H9 (cell line): ENCODE measurements at regions not wholly inside any gene's neighbourhood (a gene's known extent, or its start where the extent isn't known, plus 50 kb on each side); places are given as distances from the start of the nearest gene placed in this dataset.

Experiments used
- DNase-seq: peaks from one replicate; pipeline ENCODE4 v3.0.0-alpha.2; 2017
- H2AFZ ChIP-seq: one replicate; pipeline ENCODE4 v1.6.1; 2013; ENCODE audit warnings: mild to moderate bottlenecking, low read length, control low read depth, moderate library complexity
- H2AK5ac ChIP-seq: 2 replicates; pipeline ENCODE4 v1.6.1; 2013; ENCODE audit warnings: low read length, control low read depth, mixed read lengths; ENCODE audit not compliant: insufficient read length
- H2BK120ac ChIP-seq: one replicate; pipeline ENCODE4 v1.6.1; 2013; ENCODE audit warnings: low read depth, mild to moderate bottlenecking, low read length, control low read depth, inconsistent platforms; ENCODE audit not compliant: poor library complexity, severe bottlenecking
- H2BK12ac ChIP-seq: 2 replicates; pipeline ENCODE4 v1.6.1; 2013; ENCODE audit warnings: low read length, control low read depth, mixed read lengths, low read depth; ENCODE audit not compliant: insufficient read length
- H2BK15ac ChIP-seq: 2 replicates; pipeline ENCODE4 v1.6.1; 2013; ENCODE audit warnings: low read depth, low read length, control low read depth
- H2BK20ac ChIP-seq: one replicate; pipeline ENCODE4 v1.6.1; 2013; ENCODE audit warnings: low read depth, mild to moderate bottlenecking, low read length, control low read depth, inconsistent platforms; ENCODE audit not compliant: poor library complexity, severe bottlenecking
- H2BK5ac ChIP-seq: 2 replicates; pipeline ENCODE4 v1.6.1; 2013; ENCODE audit warnings: low read length, control low read depth, mixed read lengths; ENCODE audit not compliant: insufficient read length
- H3K14ac ChIP-seq: 2 replicates; pipeline ENCODE4 v1.6.1; 2013; ENCODE audit warnings: low read length, control low read depth; ENCODE audit not compliant: insufficient read depth
- H3K18ac ChIP-seq: 2 replicates; pipeline ENCODE4 v1.6.1; 2013; ENCODE audit warnings: low read depth, mild to moderate bottlenecking, mixed read lengths, low read length, control low read depth; ENCODE audit not compliant: insufficient read length
- H3K23ac ChIP-seq: 2 replicates; pipeline ENCODE4 v1.6.1; 2013; ENCODE audit warnings: low read length, control low read depth, mixed read lengths, low read depth; ENCODE audit not compliant: insufficient read length
- H3K23me2 ChIP-seq: 2 replicates; pipeline ENCODE4 v1.6.1; 2013; ENCODE audit warnings: low read depth, mild to moderate bottlenecking, mixed read lengths, low read length, control low read depth; ENCODE audit not compliant: insufficient read length, poor library complexity, severe bottlenecking
- H3K27ac ChIP-seq: 2 replicates; pipeline ENCODE4 v1.5.1; 2013; ENCODE audit warnings: low read length, control low read depth, mixed read lengths, low read depth; ENCODE audit not compliant: insufficient read length
- H3K27me3 ChIP-seq: 2 replicates; pipeline ENCODE4 v1.6.1; 2013; ENCODE audit warnings: low read length, control low read depth, inconsistent platforms; ENCODE audit not compliant: insufficient read depth
- H3K4ac ChIP-seq: 2 replicates; pipeline ENCODE4 v1.6.1; 2013; ENCODE audit warnings: low read depth, mild to moderate bottlenecking, control low read depth, inconsistent platforms, low read length, moderate library complexity
- H3K4me1 ChIP-seq: 2 replicates; pipeline ENCODE4 v1.6.1; 2013; ENCODE audit warnings: low read length, control low read depth, inconsistent platforms; ENCODE audit not compliant: insufficient read depth
- H3K4me2 ChIP-seq: 2 replicates; pipeline ENCODE4 v1.6.1; 2013; ENCODE audit warnings: low read length, control low read depth, mixed read lengths; ENCODE audit not compliant: insufficient read length, insufficient read depth
- H3K56ac ChIP-seq: 2 replicates; pipeline ENCODE4 v1.6.1; 2013; ENCODE audit warnings: low read depth, mild to moderate bottlenecking, mixed read lengths, low read length, control low read depth; ENCODE audit not compliant: insufficient read length
- H3K79me1 ChIP-seq: 2 replicates; pipeline ENCODE4 v1.6.1; 2013; ENCODE audit warnings: low read depth, mild to moderate bottlenecking, moderate library complexity, low read length, control low read depth, inconsistent platforms; ENCODE audit not compliant: insufficient read depth, poor library complexity, severe bottlenecking
- H3K79me2 ChIP-seq: 2 replicates; pipeline ENCODE4 v1.6.1; 2013; ENCODE audit warnings: low read length, control low read depth, inconsistent platforms; ENCODE audit not compliant: insufficient read depth
- H3K9ac ChIP-seq: 2 replicates; pipeline ENCODE4 v1.6.1; 2013; ENCODE audit warnings: low read length, control low read depth, mixed read lengths; ENCODE audit not compliant: insufficient read length; ENCODE audit errors: extremely low read depth
- H3K9me3 ChIP-seq: one replicate; pipeline ENCODE4 v1.6.1; 2013; ENCODE audit warnings: low read depth, low read length, inconsistent platforms; ENCODE audit not compliant: control insufficient read depth
- H3T11ph ChIP-seq: one replicate; pipeline ENCODE4 v1.6.1; 2013; ENCODE audit warnings: mild to moderate bottlenecking, low read length, control low read depth, inconsistent platforms
- H4K20me1 ChIP-seq: one replicate; pipeline ENCODE4 v1.6.1; 2013; ENCODE audit not compliant: control insufficient read depth, insufficient read length, insufficient read depth
- H4K5ac ChIP-seq: 2 replicates; pipeline ENCODE4 v1.6.1; 2013; ENCODE audit warnings: low read depth, mild to moderate bottlenecking, mixed read lengths, low read length, control low read depth; ENCODE audit not compliant: insufficient read length
- H4K8ac ChIP-seq: replicated peaks from 2 replicates; pipeline ENCODE4 v1.6.1; 2013; ENCODE audit warnings: low read length, control low read depth, mixed read lengths, low read depth; ENCODE audit not compliant: insufficient read length
- H4K91ac ChIP-seq: 2 replicates; pipeline ENCODE4 v1.6.1; 2013; ENCODE audit warnings: low read depth, mild to moderate bottlenecking, moderate library complexity, mixed read lengths, low read length, control low read depth; ENCODE audit not compliant: insufficient read length
- H3K27ac Mint-ChIP-seq, 3 experiments: 2 replicates in 2 of 3; 3 replicates in 1 of 3; pipeline ENCODE4 v1.8.0; 2020 to 2021; ENCODE audit warnings: mixed read lengths in 3 of 3, mild to moderate bottlenecking in 1 of 3, moderate library complexity in 1 of 3
- H3K27me3 Mint-ChIP-seq: 2 replicates; pipeline ENCODE4 v1.8.0; 2021; ENCODE audit warnings: low read depth, mild to moderate bottlenecking, moderate library complexity, mixed read lengths
- H3K36me3 Mint-ChIP-seq, 3 experiments: 2 replicates in 2 of 3; 3 replicates in 1 of 3; pipeline ENCODE4 v1.8.0; 2020 to 2021; ENCODE audit warnings: low read depth in 3 of 3, mixed read lengths in 3 of 3; ENCODE audit not compliant: insufficient read depth in 1 of 3
- H3K4me1 Mint-ChIP-seq, 2 experiments: 2 replicates each; pipeline ENCODE4 v1.8.0; 2020; ENCODE audit warnings: mixed read lengths in 2 of 2
- H3K4me3 Mint-ChIP-seq, 2 experiments: 2 replicates in 1 of 2; 3 replicates in 1 of 2; pipeline ENCODE4 v1.8.0; 2020 to 2021; ENCODE audit warnings: mild to moderate bottlenecking in 2 of 2, mixed read lengths in 2 of 2, moderate library complexity in 1 of 2
- H3K9me3 Mint-ChIP-seq, 2 experiments: 2 replicates in 1 of 2; 3 replicates in 1 of 2; pipeline ENCODE4 v1.8.0; 2020; ENCODE audit warnings: mild to moderate bottlenecking in 2 of 2, mixed read lengths in 2 of 2, moderate library complexity in 1 of 2
- CTCF ChIP-seq: fragments of 200-600 bp; sonication (generic); conservative IDR thresholded peaks from 3 replicates; pipeline ENCODE4 v1.8.0; 2021; ENCODE audit warnings: antibody characterized with exemption, mild to moderate bottlenecking
- WGBS: extraction: QIAGEN DNeasy Blood & Tissue Kit; methylation state at CpG from one replicate; pipeline ENCODE4 v1.1.7; 2013; ENCODE audit warnings: missing lambda C conversion rate, low lambda C conversion rate, mixed read lengths; ENCODE audit not compliant: insufficient read length; ENCODE audit errors: extremely low coverage; 5-methylcytosine and 5-hydroxymethylcytosine counted together

- no peak overlapping the region for H2AK5ac ChIP-seq
- H2BK120ac ChIP-seq, result no peak overlapping the region
- H3K9ac ChIP-seq, result no peak overlapping the region
- H2BK20ac ChIP-seq, result no peak overlapping the region
- H3K18ac ChIP-seq, result no peak overlapping the region
- peaks cover 1% of the 10 kb centered on the region; the same call in 1 of the 2 replicates for H3K79me2 ChIP-seq
- no peak overlapping the region for H3K27ac Mint-ChIP-seq
- DNase-seq, result no peak
- no peak overlapping the region for H3K4ac ChIP-seq
- H3K23ac ChIP-seq, result no peak overlapping the region
- H3K27me3 ChIP-seq, result no peaks in the 10 kb centered on the region
- H3K4me1 Mint-ChIP-seq, result peaks cover 3 to 11% of the 10 kb centered on the region in 2 experiments
- H3K27me3 Mint-ChIP-seq, result no peaks in the 10 kb centered on the region; the same call in 1 of the 2 replicates
- H2BK5ac ChIP-seq, result no peak overlapping the region
- H3K4me2 ChIP-seq, result no peak overlapping the region
- H4K20me1 ChIP-seq, result no peaks in the 10 kb centered on the region
- no peak overlapping the region for H3K56ac ChIP-seq
- H4K91ac ChIP-seq, result no peak overlapping the region
- no peak overlapping the region for H2BK15ac ChIP-seq
- no peak overlapping the region for H3K4me3 Mint-ChIP-seq
- no peaks in the 10 kb centered on the region for H3K4me1 ChIP-seq
- no peak overlapping the region for H4K5ac ChIP-seq
- no peak overlapping the region for H2AFZ ChIP-seq
- H3K27ac ChIP-seq, result no peak overlapping the region
- no peak overlapping the region for H2BK12ac ChIP-seq
- no peak overlapping the region for H4K8ac ChIP-seq
- no peak overlapping the region for H3T11ph ChIP-seq
- no CpG with 5 or more reads among the region's 4 CpGs for WGBS
- H3K14ac ChIP-seq, result no peak overlapping the region
- H3K9me3 ChIP-seq, result no peaks in the 10 kb centered on the region
- TF ChIP-seq CTCF, result no peak
- H3K36me3 Mint-ChIP-seq, result peaks cover 4 to 14% (median 9%) of the 10 kb centered on the region in 3 experiments; a peak in 6 of 7 replicates
- H3K9me3 Mint-ChIP-seq, result peaks cover 18 to 22% of the 10 kb centered on the region in 2 experiments
- no peaks in the 10 kb centered on the region for H3K79me1 ChIP-seq
- no peaks in the 10 kb centered on the region for H3K23me2 ChIP-seq
Measured at GRCh38 chr1:14220324-14220723, 378.2 kb upstream of the KAZN start.
